ENCODE measurements at regions not wholly inside any gene's neighbourhood (a gene's known extent, or its start where the extent isn't known, plus 50 kb on each side); places are given as distances from the start of the nearest gene placed in this dataset.
"Not testable (repeated sequence)": the region's sequence is repeated elsewhere in the genome, so short reads cannot be mapped to it uniquely, and the experiment has no call there.

DNA sequence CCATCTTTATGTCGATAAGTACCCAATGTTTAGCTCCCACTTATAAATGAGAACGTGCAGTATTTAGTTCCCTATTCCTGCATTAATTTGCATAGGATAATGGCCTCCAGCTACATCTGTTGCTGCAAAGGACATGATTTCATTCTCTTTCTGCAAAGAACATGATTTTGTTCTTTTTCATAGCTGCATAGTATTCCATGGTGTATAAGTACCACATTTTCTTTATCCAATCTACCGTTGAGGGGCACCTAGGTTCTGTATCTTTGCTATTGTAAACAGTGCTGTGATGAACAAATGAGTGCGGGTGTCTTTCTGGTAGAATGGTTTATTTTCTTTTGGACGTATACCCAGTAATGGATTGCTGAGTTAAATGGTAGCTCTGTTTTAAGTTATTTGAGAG, 63.0 kb downstream of the HLX start:
- no peak overlapping the region for H3K27ac Mint-ChIP-seq

DNA sequence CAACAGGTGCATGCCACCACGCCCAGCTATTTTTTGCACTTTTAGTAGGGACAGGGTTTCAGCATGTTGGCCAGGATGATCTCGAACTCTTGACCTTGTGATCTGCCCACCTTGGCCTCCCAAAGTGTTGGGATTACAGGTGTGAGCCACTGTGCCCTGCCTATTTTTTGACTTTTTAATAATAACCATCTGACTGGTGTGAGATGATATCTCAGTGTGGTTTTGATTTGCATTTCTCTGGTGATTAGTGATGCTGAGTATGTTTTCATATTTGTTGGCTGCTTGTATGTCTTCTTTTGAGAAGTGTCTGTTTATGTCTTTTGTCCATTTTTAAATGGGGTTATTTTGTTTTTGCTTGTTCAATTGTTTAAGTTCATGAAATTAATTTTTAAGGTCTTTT, 63.7 kb downstream of the HLX start:
- H3K9me3 Mint-ChIP-seq, H3K27me3 Mint-ChIP-seq, H3K36me3 Mint-ChIP-seq, H3K27ac Mint-ChIP-seq, H3K4me1 Mint-ChIP-seq, H3K4me3 Mint-ChIP-seq: not testable (repeated sequence)

More for the DNA sequence above, 63.0 kb downstream of the HLX start:
- no peaks in the 10 kb centered on the region for H3K4me1 Mint-ChIP-seq
- no peak overlapping the region for H3K4me3 Mint-ChIP-seq
- no peaks in the 10 kb centered on the region for H3K36me3 Mint-ChIP-seq
- H3K9me3 Mint-ChIP-seq, result no peaks in the 10 kb centered on the region
- H3K27me3 Mint-ChIP-seq, result peaks cover 1% of the 10 kb centered on the region

DNA sequence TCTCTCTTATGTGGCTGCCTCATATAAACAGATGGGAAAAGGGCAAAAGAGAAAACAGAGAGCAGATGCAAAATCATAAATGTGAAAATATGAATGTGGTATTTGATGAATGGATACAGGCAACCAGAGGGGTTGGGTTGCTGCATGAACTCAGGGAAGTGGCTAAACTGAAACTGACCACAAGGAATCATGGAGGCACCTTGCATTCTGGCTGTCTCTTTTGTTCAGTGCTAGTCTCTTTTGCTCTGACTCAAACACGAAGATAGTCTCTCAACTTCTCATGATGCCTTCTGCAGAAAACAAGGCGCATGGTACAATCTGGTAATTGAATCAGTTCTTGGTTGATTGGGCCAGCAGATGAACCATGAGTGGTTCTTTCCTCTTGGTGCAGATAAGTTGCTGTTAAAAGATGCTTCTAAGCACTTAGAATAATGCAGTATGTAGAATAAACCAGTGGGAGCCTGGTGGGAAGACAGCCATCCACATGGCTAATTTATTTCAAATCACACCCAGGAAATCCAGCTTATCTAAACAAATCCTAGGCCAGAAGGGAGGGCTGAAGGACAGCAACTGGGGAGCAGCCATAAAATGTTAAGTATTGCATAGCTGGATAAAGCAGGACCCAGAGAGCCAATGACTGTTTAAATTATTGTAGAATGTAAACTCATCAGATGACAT, 64.2 kb downstream of the HLX start:
- H3K9me3 Mint-ChIP-seq, result no peaks in the 10 kb centered on the region
- no peaks in the 10 kb centered on the region for H3K36me3 Mint-ChIP-seq
- peaks cover 1% of the 10 kb centered on the region for H3K27me3 Mint-ChIP-seq

DNA sequence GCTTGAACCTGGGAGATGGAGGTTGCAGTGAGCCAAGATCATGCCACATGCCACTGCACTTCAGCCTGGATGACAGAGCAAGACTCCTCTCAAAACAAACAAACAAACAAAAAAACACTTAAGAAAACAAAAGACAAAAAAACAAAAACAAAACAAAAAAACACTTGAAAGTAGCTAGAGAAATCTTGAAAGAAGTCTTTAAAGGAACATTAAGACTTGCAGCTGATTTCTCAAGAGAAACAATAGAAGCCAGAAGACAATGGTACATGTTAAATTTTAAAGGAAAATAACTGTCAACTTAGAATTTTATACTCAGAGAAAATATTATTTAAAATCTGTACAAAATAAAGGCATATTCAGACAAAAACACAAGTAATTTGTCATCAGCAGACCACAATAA, 71.3 kb downstream of the HLX start:
- Mint-ChIP-seq H3K4me1 (no peaks in the 10 kb centered on the region), H3K36me3 (peaks cover 2% of the 10 kb centered on the region), H3K27ac (no peak overlapping the region), H3K9me3 (peaks cover 9% of the 10 kb centered on the region), H3K27me3 (peaks cover 2% of the 10 kb centered on the region), H3K4me3 (no peak overlapping the region)

More for the DNA sequence above, 64.2 kb downstream of the HLX start:
- H3K4me1 Mint-ChIP-seq, result no peaks in the 10 kb centered on the region
- H3K27ac Mint-ChIP-seq, result no peak overlapping the region
- H3K4me3 Mint-ChIP-seq, result no peak overlapping the region

DNA sequence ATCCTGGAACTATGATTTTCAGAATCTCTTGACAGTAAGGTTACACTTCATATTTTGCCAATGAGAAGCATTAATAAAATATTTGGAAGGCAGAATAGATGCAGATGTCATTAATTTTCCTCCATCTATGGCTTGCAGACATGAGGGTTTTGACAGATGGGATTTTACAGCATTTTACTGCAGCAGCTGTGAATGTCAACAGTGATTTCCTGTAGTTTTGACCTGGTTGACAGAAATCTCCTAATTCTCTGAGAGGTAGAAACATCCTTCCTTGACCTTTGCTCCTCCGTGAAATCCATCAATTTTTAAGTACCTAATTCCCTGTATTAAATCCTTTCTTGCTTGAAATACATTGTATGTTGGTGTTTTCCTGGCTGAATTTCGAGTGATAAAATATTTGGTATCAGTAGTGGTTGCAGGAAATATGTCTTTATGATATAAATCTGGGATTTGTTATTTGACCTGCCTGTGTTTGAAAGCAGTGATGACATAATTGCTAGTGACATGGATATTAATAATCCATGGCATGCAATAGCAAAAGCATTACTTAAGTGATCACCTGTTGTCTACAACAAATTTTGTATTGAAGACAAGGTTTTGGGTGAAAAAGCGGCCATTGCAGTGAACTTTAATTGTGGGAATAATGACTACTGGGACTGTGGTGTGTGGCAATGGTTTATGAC, 73.9 kb downstream of the HLX start:
- Mint-ChIP-seq H3K4me3 (no peak overlapping the region), H3K36me3 (peaks cover 2% of the 10 kb centered on the region), H3K27ac (no peak overlapping the region)

DNA sequence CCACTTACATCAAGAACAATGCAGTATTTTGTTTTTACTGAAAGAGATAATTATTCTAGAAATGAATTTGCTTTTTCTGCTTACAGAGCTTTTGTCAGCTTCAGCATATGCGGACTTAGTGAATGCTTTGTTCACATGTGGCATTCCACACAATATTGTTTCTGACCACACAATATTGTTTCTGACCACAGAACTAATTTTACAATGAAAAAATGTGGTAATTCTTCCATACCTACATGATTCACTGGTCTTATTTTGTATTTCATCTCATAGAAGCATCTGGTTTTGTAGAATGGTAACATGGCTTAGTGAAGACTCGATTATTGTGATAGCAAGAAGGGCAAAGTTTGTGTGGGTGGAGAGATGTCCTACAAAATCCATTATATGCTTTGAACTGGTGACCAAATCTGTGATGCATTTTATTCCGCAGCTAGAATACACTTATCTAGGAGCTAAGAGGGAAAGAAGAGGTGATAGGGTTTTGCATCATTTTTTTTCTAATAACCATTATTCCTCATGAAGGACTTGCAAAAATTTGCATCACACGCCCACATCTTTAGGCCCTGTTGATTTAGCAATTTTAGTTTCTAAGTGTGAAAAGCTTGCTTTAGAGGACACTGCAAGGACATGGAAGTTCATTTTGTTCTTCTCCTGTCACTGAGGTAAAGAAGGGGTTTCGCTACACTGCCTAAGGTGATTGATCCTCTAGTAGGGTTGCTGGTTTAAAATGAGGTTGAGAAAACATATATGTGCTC, 75.3 kb downstream of the HLX start:
- peaks cover 3% of the 10 kb centered on the region for H3K27me3 Mint-ChIP-seq
- H3K36me3 Mint-ChIP-seq, result peaks cover 2% of the 10 kb centered on the region
- no peak overlapping the region for H3K27ac Mint-ChIP-seq
- no peaks in the 10 kb centered on the region for H3K4me1 Mint-ChIP-seq
- no peak overlapping the region for H3K4me3 Mint-ChIP-seq
- H3K9me3 Mint-ChIP-seq, result peaks cover 6% of the 10 kb centered on the region

More for the DNA sequence above, 73.9 kb downstream of the HLX start:
- Mint-ChIP-seq H3K9me3 (peaks cover 9% of the 10 kb centered on the region), H3K27me3 (peaks cover 2% of the 10 kb centered on the region), H3K4me1 (no peaks in the 10 kb centered on the region)

DNA sequence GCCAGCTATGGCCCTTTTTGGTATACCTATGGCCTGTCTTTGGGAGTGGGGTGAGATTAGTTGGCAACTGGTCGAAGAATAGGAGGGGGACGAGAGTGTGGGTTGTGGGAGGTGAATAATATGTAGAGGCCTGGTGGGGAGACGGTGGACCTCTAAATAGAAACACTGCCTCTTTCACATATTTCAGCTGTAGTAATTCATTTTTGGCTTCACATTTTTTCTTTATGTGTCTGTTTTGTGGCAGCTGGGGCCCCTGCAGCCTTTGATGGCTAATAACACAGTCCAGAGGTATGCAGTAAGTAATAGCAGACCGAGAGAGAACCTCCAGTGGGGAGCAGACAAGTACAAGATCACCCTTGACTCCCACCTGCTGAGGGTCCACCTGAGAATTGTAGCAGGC, 75.9 kb downstream of the HLX start:
- Mint-ChIP-seq H3K4me3 (no peak overlapping the region), H3K36me3 (no peaks in the 10 kb centered on the region), H3K9me3 (no peaks in the 10 kb centered on the region), H3K4me1 (no peaks in the 10 kb centered on the region), H3K27ac (no peak overlapping the region), H3K27me3 (peaks cover 6% of the 10 kb centered on the region)

DNA sequence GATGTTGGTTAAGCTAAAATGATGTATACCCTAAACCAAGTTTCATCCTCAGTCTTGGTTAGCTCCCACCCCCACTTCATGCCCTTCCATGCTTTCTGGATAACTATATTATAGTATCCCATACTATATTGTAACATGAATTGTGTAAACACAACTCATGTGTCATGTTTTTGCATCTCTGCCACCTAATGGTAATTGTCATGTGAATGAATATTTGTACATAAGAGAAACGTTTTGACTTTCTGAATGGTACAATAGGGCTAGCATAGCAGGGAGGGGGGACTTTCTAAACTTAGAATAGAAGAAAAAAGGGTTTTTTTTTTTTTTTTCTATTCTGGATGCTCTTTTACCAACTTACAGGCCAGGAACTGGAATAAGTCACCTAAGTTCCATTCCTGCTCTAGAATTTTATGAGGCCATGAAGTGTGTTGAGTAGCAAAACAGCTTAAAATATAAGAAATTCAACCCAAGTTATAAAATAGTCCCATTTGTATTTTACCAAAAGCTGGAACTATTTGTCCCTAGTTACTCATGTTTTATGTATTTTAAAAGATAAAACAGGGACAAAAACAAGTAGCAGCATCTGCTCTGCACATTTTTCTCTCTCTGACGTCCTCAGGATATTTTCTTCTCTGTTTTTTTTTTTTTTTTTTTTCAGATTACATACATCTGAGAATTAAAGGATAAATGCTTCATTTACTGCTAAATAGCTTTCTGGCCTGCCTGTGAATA, 77.4 kb downstream of the HLX start:
- Mint-ChIP-seq H3K9me3 (no peaks in the 10 kb centered on the region), H3K4me1 (no peaks in the 10 kb centered on the region), H3K36me3 (no peaks in the 10 kb centered on the region), H3K27ac (no peak overlapping the region), H3K27me3 (peaks cover 6% of the 10 kb centered on the region), H3K4me3 (no peak overlapping the region)

DNA sequence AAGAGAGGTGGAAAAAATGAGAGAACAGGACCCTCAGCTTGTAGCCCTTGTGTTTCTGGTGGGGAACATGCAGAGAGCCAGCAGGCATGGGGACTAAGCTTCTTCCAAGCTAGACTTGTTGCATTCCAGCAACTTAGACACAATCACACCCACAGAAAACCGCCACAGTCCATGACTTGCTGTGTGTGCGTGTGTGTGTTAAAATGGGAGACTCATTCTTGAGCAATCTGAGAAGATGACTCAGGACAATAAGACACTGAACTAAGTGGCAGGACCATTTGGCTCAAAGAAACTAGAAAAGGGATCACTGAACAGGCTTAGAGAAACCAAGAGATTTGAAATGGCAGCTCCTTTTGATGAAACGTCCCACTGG, 78.0 kb downstream of the HLX start:
- Mint-ChIP-seq H3K27ac (no peak overlapping the region), H3K27me3 (peaks cover 6% of the 10 kb centered on the region), H3K36me3 (no peaks in the 10 kb centered on the region), H3K4me1 (no peaks in the 10 kb centered on the region), H3K9me3 (no peaks in the 10 kb centered on the region), H3K4me3 (no peak overlapping the region)

DNA sequence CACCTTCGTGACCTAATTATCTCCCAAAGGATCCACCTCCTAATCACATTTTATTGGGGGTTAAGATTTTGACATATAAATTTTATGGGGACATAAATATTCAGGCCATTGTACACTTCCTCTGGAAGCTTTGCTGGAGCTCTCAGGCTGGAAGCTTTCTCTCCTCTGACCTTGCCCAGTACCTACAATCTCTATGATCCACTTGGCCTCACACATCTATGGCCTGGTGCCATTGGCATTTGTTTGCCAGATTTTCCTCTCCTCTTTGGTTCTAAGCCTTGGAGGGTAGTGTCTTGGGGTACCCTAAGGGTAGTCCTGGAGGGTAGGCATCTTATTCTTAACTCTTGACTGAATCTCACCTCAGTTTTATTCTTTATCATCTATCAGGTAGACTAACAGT, 79.0 kb downstream of the HLX start:
- Mint-ChIP-seq H3K27me3 (peaks cover 7% of the 10 kb centered on the region), H3K36me3 (no peaks in the 10 kb centered on the region), H3K4me3 (no peak overlapping the region), H3K27ac (no peak overlapping the region), H3K9me3 (no peaks in the 10 kb centered on the region), H3K4me1 (no peaks in the 10 kb centered on the region)

DNA sequence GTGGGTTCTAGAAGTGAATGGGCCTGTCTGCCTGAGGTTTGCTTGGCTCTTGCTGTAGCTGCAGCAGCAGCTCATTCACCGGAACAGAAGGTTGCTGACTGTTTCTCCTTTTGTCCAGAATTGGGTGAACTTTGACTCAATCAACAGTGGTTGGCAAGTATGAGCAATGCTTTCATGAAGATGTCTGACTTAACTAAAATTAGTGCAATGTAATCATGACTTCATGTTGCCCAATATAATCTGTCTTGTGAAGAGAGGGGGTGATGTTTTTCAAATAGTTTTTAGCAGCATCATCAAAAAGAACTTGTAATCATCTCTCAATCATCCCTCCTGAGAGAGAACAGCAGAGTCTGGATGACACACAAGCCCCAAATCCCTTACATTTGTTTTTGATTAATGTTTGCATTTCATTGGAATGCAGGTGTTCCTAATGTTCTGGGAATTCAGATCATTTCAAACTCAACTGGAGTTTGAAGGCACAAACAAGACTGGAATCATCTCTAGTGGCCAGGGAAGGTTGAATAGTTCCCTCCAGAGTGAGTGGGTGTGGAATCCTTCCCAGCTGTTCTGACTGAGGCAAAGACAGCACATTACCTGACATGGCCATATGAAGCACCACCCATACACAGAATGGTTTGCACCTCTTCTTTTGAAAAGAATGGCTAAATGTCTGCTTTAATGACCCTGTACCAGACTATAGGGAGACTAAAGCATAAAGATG, 82.9 kb downstream of the HLX start:
- no peak overlapping the region for H3K4me3 Mint-ChIP-seq
- H3K27ac Mint-ChIP-seq, result no peak overlapping the region
- no peaks in the 10 kb centered on the region for H3K36me3 Mint-ChIP-seq
- H3K27me3 Mint-ChIP-seq, result peaks cover 6% of the 10 kb centered on the region
- no peaks in the 10 kb centered on the region for H3K4me1 Mint-ChIP-seq
- peaks cover 7% of the 10 kb centered on the region for H3K9me3 Mint-ChIP-seq

DNA sequence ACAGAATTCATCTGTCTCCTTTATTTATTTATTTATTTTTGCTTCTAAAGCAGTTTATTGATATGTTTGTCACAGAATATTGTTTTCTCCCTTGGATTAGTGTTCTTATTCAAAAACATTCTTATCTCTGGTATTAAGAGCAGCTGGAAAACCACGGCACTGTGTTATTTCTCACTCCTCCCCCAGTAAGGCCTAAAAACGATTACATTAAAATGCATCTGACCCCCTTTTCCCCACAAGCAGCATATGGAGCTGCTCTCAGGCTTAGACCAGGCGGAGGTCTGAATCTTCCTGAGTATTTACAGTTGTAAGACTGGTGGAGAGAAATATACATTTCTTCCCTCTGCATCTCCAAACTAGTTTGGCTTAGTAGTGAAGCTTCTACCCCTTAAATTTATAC, 86.8 kb downstream of the HLX start:
- Mint-ChIP-seq H3K27me3 (peaks cover 2% of the 10 kb centered on the region), H3K27ac (no peak overlapping the region), H3K4me1 (no peaks in the 10 kb centered on the region), H3K9me3 (peaks cover 7% of the 10 kb centered on the region), H3K4me3 (no peak overlapping the region), H3K36me3 (no peaks in the 10 kb centered on the region)

DNA sequence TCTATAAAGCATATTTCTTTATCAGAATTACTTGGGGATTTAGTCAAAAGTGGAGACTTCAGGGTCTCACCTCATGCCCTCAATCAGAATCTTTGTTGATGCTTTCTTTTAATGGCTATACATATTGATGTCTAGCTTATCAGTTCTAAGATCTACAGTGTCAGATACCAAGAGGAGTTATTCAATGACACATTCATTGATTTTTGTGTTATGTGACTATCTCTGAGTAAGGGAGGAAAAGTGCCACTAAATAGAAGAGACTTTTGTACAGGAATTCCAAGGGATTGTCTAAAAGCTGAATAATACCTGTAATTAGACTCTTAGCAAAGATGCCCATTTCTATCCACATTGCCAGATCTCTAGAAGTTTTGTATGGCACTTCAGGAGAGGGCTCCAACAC, 87.2 kb downstream of the HLX start:
- Mint-ChIP-seq H3K36me3 (no peaks in the 10 kb centered on the region), H3K4me1 (no peaks in the 10 kb centered on the region), H3K4me3 (no peak overlapping the region), H3K9me3 (peaks cover 7% of the 10 kb centered on the region), H3K27me3 (peaks cover 2% of the 10 kb centered on the region), H3K27ac (no peak overlapping the region)

DNA sequence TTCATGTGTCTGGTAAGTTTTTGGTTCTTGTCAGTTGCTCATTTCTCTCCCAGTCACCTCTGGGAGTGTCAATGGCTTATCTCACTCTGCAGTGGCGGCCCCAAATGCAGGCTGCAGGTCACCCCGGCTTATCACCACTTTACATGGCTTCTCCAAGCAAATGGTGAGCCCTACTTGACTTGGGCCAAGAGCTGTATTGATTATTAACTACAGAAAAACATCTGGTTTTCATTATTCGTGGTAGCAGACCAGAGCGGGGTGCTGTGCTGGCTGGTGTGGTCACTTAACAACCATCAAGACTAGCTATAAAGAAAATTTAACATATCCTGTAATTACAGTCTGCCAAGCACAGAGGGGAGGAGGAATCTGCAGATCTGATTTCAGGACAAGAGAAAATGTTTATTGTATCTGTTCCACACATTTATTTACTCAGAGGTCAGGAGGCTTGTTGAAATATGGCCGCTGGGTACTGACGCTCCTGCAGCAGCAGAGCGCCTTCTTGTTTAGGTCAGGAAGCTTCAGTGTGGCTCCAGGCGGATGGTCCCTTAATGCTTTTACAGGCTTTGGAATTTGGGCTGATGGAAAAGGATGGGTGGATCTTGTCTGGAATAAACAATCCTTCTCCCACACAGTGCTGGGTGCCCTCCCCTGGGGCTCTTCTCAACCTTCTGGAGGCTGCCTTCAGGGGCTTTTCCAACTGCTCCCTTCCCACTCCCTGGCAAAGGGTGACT, 87.8 kb downstream of the HLX start:
- H3K4me3 Mint-ChIP-seq, result no peak overlapping the region
- H3K9me3 Mint-ChIP-seq, result peaks cover 7% of the 10 kb centered on the region
- no peaks in the 10 kb centered on the region for H3K36me3 Mint-ChIP-seq
- no peak overlapping the region for H3K27ac Mint-ChIP-seq
- no peaks in the 10 kb centered on the region for H3K4me1 Mint-ChIP-seq
- H3K27me3 Mint-ChIP-seq, result peaks cover 2% of the 10 kb centered on the region

DNA sequence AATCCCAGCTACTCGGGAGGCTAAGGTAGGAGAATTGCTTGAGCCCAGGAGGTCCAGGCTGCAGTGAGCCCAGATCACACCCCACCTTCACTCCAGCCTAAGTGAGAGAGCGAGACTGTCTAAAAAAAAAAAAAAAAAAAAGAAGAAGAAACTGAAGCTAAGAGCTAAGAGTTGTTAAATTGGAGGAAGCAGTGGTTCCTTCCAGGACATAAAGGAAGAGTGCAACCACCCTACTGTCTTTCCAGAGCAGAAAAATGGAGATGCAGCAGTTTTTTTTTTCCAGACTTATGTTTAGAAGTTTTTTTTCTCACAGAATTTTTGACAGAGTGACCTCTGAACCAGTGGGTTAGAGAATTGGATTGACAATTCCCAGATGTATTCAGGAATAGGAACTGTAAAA, 88.7 kb downstream of the HLX start:
- Mint-ChIP-seq H3K36me3 (no peaks in the 10 kb centered on the region), H3K27me3 (peaks cover 1% of the 10 kb centered on the region), H3K9me3 (peaks cover 9% of the 10 kb centered on the region), H3K27ac (no peak overlapping the region), H3K4me3 (no peak overlapping the region), H3K4me1 (no peaks in the 10 kb centered on the region)

Measured in activated naive CD4-positive, alpha-beta T cell treated with anti-CD3 and anti-CD28 coated beads, Interleukin-2, amount 50 U/mL, for 24 hours (primary cell).